T-helper 1 cell (primary cell): ENCODE measurements at regions not wholly inside any gene's neighbourhood (a gene's known extent, or its start where the extent isn't known, plus 50 kb on each side); places are given as distances from the start of the nearest gene placed in this dataset.
A peak's percentile ranks its signal among the peaks of the same experiment; 100 is the strongest.

Source experiments
- DNase-seq, 5 donors: peaks; one replicate each; pipeline ENCODE4 v3.0.0-alpha.2; 2012 to 2020

GRCh38 chr7:137172105-137172590 is 171.4 kb downstream of the PTN start:
- no peak for DNase-seq

GRCh38 chr7:137169282-137169698 is 174.2 kb downstream of the PTN start:
- DNase-seq: no peak

GRCh38 chr7:137167609-137168008 is 175.9 kb downstream of the PTN start:
- DNase-seq: no peak

GRCh38 chr7:137166363-137166762 is 177.2 kb downstream of the PTN start:
- no peak for DNase-seq

- DNase-seq: no peak
Measured at GRCh38 chr7:137165786-137166185, 177.7 kb downstream of the PTN start.

- no peak for DNase-seq
Measured at GRCh38 chr7:137165241-137165640, 178.3 kb downstream of the PTN start.

- DNase-seq: peak in 1 of 5 donors; percentile 11
Measured at GRCh38 chr7:137164251-137164650, 179.3 kb downstream of the PTN start.

GRCh38 chr7:137160236-137160635 is 183.3 kb downstream of the PTN start:
- peak in 1 of 5 donors; percentile 0 for DNase-seq

GRCh38 chr7:137157256-137157655 is 186.3 kb downstream of the PTN start:
- DNase-seq: no peak

GRCh38 chr7:137151690-137152052 is 191.9 kb downstream of the PTN start:
- DNase-seq: no peak

GRCh38 chr7:137151041-137151689 is 192.4 kb downstream of the PTN start:
- no peak for DNase-seq

- DNase-seq: no peak
Measured at GRCh38 chr7:137147338-137147720, 196.2 kb downstream of the PTN start.

- no peak for DNase-seq
Measured at GRCh38 chr7:137146552-137147337, 196.8 kb downstream of the PTN start.

GRCh38 chr7:137146012-137146455 is 197.5 kb downstream of the PTN start:
- DNase-seq: no peak

GRCh38 chr7:137142376-137142775 is 201.2 kb downstream of the PTN start:
- DNase-seq: no peak

GRCh38 chr7:137135654-137136350 is 207.7 kb downstream of the PTN start:
- no peak for DNase-seq

GRCh38 chr7:137130751-137131158 is 212.8 kb downstream of the PTN start:
- no peak for DNase-seq

GRCh38 chr7:137129025-137129424 is 214.5 kb downstream of the PTN start:
- DNase-seq: no peak

- no peak for DNase-seq
Measured at GRCh38 chr7:137127806-137128205, 215.7 kb downstream of the PTN start.

- DNase-seq: no peak
Measured at GRCh38 chr7:137127058-137127457, 216.5 kb downstream of the PTN start.

GRCh38 chr7:137122145-137122544 is 221.4 kb downstream of the PTN start:
- DNase-seq: no peak

GRCh38 chr7:137120690-137121089 is 222.8 kb downstream of the PTN start:
- DNase-seq: peak in 1 of 5 donors; percentile 22

- DNase-seq: no peak
Measured at GRCh38 chr7:137110535-137110934, 233.0 kb downstream of the PTN start.

GRCh38 chr7:137110091-137110509 is 233.4 kb downstream of the PTN start:
- DNase-seq: no peak
